ENCODE measurements at regions not wholly inside any gene's neighbourhood (a gene's known extent, or its start where the extent isn't known, plus 50 kb on each side); places are given as distances from the start of the nearest gene placed in this dataset.

- no peak overlapping the region for H3K27ac ChIP-seq
- TF ChIP-seq CTCF (IDR thresholded peaks at IDR 0.05) (no peak), ZFX (IDR thresholded peaks at IDR 0.05; ENCODE audit: borderline replicate concordance) (no peak)
These were observed 103.6 kb upstream of the PFN2 start for GRCh38 chr3:150074277-150074676.

GRCh38 chr3:150073513-150073912, 102.8 kb upstream of the PFN2 start:
- TF ChIP-seq ZFX (IDR thresholded peaks at IDR 0.05; ENCODE audit: borderline replicate concordance), result no peak
- no peak for TF ChIP-seq CTCF (IDR thresholded peaks at IDR 0.05)

GRCh38 chr3:150073031-150073430, 102.3 kb upstream of the PFN2 start:
- no peak for TF ChIP-seq ZFX (IDR thresholded peaks at IDR 0.05; ENCODE audit: borderline replicate concordance)
- TF ChIP-seq CTCF (IDR thresholded peaks at IDR 0.05), result no peak
- H3K27ac ChIP-seq, result no peak overlapping the region

More at GRCh38 chr3:150073513-150073912, 102.8 kb upstream of the PFN2 start:
- no peak overlapping the region for H3K27ac ChIP-seq

GRCh38 chr3:150072576-150072975, 101.9 kb upstream of the PFN2 start:
- no peak overlapping the region for H3K27ac ChIP-seq

GRCh38 chr3:150070271-150070670, 99.6 kb upstream of the PFN2 start:
- TF ChIP-seq CTCF (IDR thresholded peaks at IDR 0.05) (no peak), ZFX (IDR thresholded peaks at IDR 0.05; ENCODE audit: borderline replicate concordance) (no peak)
- no peak overlapping the region for H3K27ac ChIP-seq

More at GRCh38 chr3:150072576-150072975, 101.9 kb upstream of the PFN2 start:
- TF ChIP-seq CTCF (IDR thresholded peaks at IDR 0.05) (no peak), ZFX (IDR thresholded peaks at IDR 0.05; ENCODE audit: borderline replicate concordance) (no peak)

- no peak for TF ChIP-seq ZFX (IDR thresholded peaks at IDR 0.05; ENCODE audit: borderline replicate concordance)
- TF ChIP-seq CTCF (IDR thresholded peaks at IDR 0.05), result no peak
- no peak overlapping the region for H3K27ac ChIP-seq
These were observed 98.9 kb upstream of the PFN2 start for GRCh38 chr3:150069633-150070032.

GRCh38 chr3:150069154-150069527, 98.4 kb upstream of the PFN2 start:
- H3K27ac ChIP-seq, result no peak overlapping the region
- TF ChIP-seq CTCF (IDR thresholded peaks at IDR 0.05) (no peak), ZFX (IDR thresholded peaks at IDR 0.05; ENCODE audit: borderline replicate concordance) (no peak)

All from 22Rv1 (cell line).